H9 (cell line): ENCODE measurements at regions not wholly inside any gene's neighbourhood (a gene's known extent, or its start where the extent isn't known, plus 50 kb on each side); places are given as distances from the start of the nearest gene placed in this dataset.

Experiments
- DNase-seq: peaks from one replicate; pipeline ENCODE4 v3.0.0-alpha.2; 2017
- H2AFZ ChIP-seq: one replicate; pipeline ENCODE4 v1.6.1; 2013; ENCODE audit warnings: mild to moderate bottlenecking, low read length, control low read depth, moderate library complexity
- H2AK5ac ChIP-seq: 2 replicates; pipeline ENCODE4 v1.6.1; 2013; ENCODE audit warnings: low read length, control low read depth, mixed read lengths; ENCODE audit not compliant: insufficient read length
- H2BK120ac ChIP-seq: one replicate; pipeline ENCODE4 v1.6.1; 2013; ENCODE audit warnings: low read depth, mild to moderate bottlenecking, low read length, control low read depth, inconsistent platforms; ENCODE audit not compliant: poor library complexity, severe bottlenecking
- H2BK12ac ChIP-seq: 2 replicates; pipeline ENCODE4 v1.6.1; 2013; ENCODE audit warnings: low read length, control low read depth, mixed read lengths, low read depth; ENCODE audit not compliant: insufficient read length
- H2BK15ac ChIP-seq: 2 replicates; pipeline ENCODE4 v1.6.1; 2013; ENCODE audit warnings: low read depth, low read length, control low read depth
- H2BK20ac ChIP-seq: one replicate; pipeline ENCODE4 v1.6.1; 2013; ENCODE audit warnings: low read depth, mild to moderate bottlenecking, low read length, control low read depth, inconsistent platforms; ENCODE audit not compliant: poor library complexity, severe bottlenecking
- H2BK5ac ChIP-seq: 2 replicates; pipeline ENCODE4 v1.6.1; 2013; ENCODE audit warnings: low read length, control low read depth, mixed read lengths; ENCODE audit not compliant: insufficient read length
- H3K14ac ChIP-seq: 2 replicates; pipeline ENCODE4 v1.6.1; 2013; ENCODE audit warnings: low read length, control low read depth; ENCODE audit not compliant: insufficient read depth
- H3K18ac ChIP-seq: 2 replicates; pipeline ENCODE4 v1.6.1; 2013; ENCODE audit warnings: low read depth, mild to moderate bottlenecking, mixed read lengths, low read length, control low read depth; ENCODE audit not compliant: insufficient read length
- H3K23ac ChIP-seq: 2 replicates; pipeline ENCODE4 v1.6.1; 2013; ENCODE audit warnings: low read length, control low read depth, mixed read lengths, low read depth; ENCODE audit not compliant: insufficient read length
- H3K23me2 ChIP-seq: 2 replicates; pipeline ENCODE4 v1.6.1; 2013; ENCODE audit warnings: low read depth, mild to moderate bottlenecking, mixed read lengths, low read length, control low read depth; ENCODE audit not compliant: insufficient read length, poor library complexity, severe bottlenecking
- H3K27ac ChIP-seq: 2 replicates; pipeline ENCODE4 v1.5.1; 2013; ENCODE audit warnings: low read length, control low read depth, mixed read lengths, low read depth; ENCODE audit not compliant: insufficient read length
- H3K27me3 ChIP-seq: 2 replicates; pipeline ENCODE4 v1.6.1; 2013; ENCODE audit warnings: low read length, control low read depth, inconsistent platforms; ENCODE audit not compliant: insufficient read depth
- H3K4ac ChIP-seq: 2 replicates; pipeline ENCODE4 v1.6.1; 2013; ENCODE audit warnings: low read depth, mild to moderate bottlenecking, control low read depth, inconsistent platforms, low read length, moderate library complexity
- H3K4me1 ChIP-seq: 2 replicates; pipeline ENCODE4 v1.6.1; 2013; ENCODE audit warnings: low read length, control low read depth, inconsistent platforms; ENCODE audit not compliant: insufficient read depth
- H3K4me2 ChIP-seq: 2 replicates; pipeline ENCODE4 v1.6.1; 2013; ENCODE audit warnings: low read length, control low read depth, mixed read lengths; ENCODE audit not compliant: insufficient read length, insufficient read depth
- H3K56ac ChIP-seq: 2 replicates; pipeline ENCODE4 v1.6.1; 2013; ENCODE audit warnings: low read depth, mild to moderate bottlenecking, mixed read lengths, low read length, control low read depth; ENCODE audit not compliant: insufficient read length
- H3K79me1 ChIP-seq: 2 replicates; pipeline ENCODE4 v1.6.1; 2013; ENCODE audit warnings: low read depth, mild to moderate bottlenecking, moderate library complexity, low read length, control low read depth, inconsistent platforms; ENCODE audit not compliant: insufficient read depth, poor library complexity, severe bottlenecking
- H3K79me2 ChIP-seq: 2 replicates; pipeline ENCODE4 v1.6.1; 2013; ENCODE audit warnings: low read length, control low read depth, inconsistent platforms; ENCODE audit not compliant: insufficient read depth
- H3K9ac ChIP-seq: 2 replicates; pipeline ENCODE4 v1.6.1; 2013; ENCODE audit warnings: low read length, control low read depth, mixed read lengths; ENCODE audit not compliant: insufficient read length; ENCODE audit errors: extremely low read depth
- H3K9me3 ChIP-seq: one replicate; pipeline ENCODE4 v1.6.1; 2013; ENCODE audit warnings: low read depth, low read length, inconsistent platforms; ENCODE audit not compliant: control insufficient read depth
- H3T11ph ChIP-seq: one replicate; pipeline ENCODE4 v1.6.1; 2013; ENCODE audit warnings: mild to moderate bottlenecking, low read length, control low read depth, inconsistent platforms
- H4K20me1 ChIP-seq: one replicate; pipeline ENCODE4 v1.6.1; 2013; ENCODE audit not compliant: control insufficient read depth, insufficient read length, insufficient read depth
- H4K5ac ChIP-seq: 2 replicates; pipeline ENCODE4 v1.6.1; 2013; ENCODE audit warnings: low read depth, mild to moderate bottlenecking, mixed read lengths, low read length, control low read depth; ENCODE audit not compliant: insufficient read length
- H4K8ac ChIP-seq: replicated peaks from 2 replicates; pipeline ENCODE4 v1.6.1; 2013; ENCODE audit warnings: low read length, control low read depth, mixed read lengths, low read depth; ENCODE audit not compliant: insufficient read length
- H4K91ac ChIP-seq: 2 replicates; pipeline ENCODE4 v1.6.1; 2013; ENCODE audit warnings: low read depth, mild to moderate bottlenecking, moderate library complexity, mixed read lengths, low read length, control low read depth; ENCODE audit not compliant: insufficient read length
- H3K27ac Mint-ChIP-seq, 3 experiments: 2 replicates in 2 of 3; 3 replicates in 1 of 3; pipeline ENCODE4 v1.8.0; 2020 to 2021; ENCODE audit warnings: mixed read lengths in 3 of 3, mild to moderate bottlenecking in 1 of 3, moderate library complexity in 1 of 3
- H3K27me3 Mint-ChIP-seq: 2 replicates; pipeline ENCODE4 v1.8.0; 2021; ENCODE audit warnings: low read depth, mild to moderate bottlenecking, moderate library complexity, mixed read lengths
- H3K36me3 Mint-ChIP-seq, 3 experiments: 2 replicates in 2 of 3; 3 replicates in 1 of 3; pipeline ENCODE4 v1.8.0; 2020 to 2021; ENCODE audit warnings: low read depth in 3 of 3, mixed read lengths in 3 of 3; ENCODE audit not compliant: insufficient read depth in 1 of 3
- H3K4me1 Mint-ChIP-seq, 2 experiments: 2 replicates each; pipeline ENCODE4 v1.8.0; 2020; ENCODE audit warnings: mixed read lengths in 2 of 2
- H3K4me3 Mint-ChIP-seq, 2 experiments: 2 replicates in 1 of 2; 3 replicates in 1 of 2; pipeline ENCODE4 v1.8.0; 2020 to 2021; ENCODE audit warnings: mild to moderate bottlenecking in 2 of 2, mixed read lengths in 2 of 2, moderate library complexity in 1 of 2
- H3K9me3 Mint-ChIP-seq, 2 experiments: 2 replicates in 1 of 2; 3 replicates in 1 of 2; pipeline ENCODE4 v1.8.0; 2020; ENCODE audit warnings: mild to moderate bottlenecking in 2 of 2, mixed read lengths in 2 of 2, moderate library complexity in 1 of 2
- WGBS: extraction: QIAGEN DNeasy Blood & Tissue Kit; methylation state at CpG from one replicate; pipeline ENCODE4 v1.1.7; 2013; ENCODE audit warnings: missing lambda C conversion rate, low lambda C conversion rate, mixed read lengths; ENCODE audit not compliant: insufficient read length; ENCODE audit errors: extremely low coverage; 5-methylcytosine and 5-hydroxymethylcytosine counted together
- TF ChIP-seq, protein P1 (sequence below): fragments of 200-600 bp; sonication (generic); conservative IDR thresholded peaks from 3 replicates; pipeline ENCODE4 v1.8.0; 2021; ENCODE audit warnings: antibody characterized with exemption, mild to moderate bottlenecking

DNA sequence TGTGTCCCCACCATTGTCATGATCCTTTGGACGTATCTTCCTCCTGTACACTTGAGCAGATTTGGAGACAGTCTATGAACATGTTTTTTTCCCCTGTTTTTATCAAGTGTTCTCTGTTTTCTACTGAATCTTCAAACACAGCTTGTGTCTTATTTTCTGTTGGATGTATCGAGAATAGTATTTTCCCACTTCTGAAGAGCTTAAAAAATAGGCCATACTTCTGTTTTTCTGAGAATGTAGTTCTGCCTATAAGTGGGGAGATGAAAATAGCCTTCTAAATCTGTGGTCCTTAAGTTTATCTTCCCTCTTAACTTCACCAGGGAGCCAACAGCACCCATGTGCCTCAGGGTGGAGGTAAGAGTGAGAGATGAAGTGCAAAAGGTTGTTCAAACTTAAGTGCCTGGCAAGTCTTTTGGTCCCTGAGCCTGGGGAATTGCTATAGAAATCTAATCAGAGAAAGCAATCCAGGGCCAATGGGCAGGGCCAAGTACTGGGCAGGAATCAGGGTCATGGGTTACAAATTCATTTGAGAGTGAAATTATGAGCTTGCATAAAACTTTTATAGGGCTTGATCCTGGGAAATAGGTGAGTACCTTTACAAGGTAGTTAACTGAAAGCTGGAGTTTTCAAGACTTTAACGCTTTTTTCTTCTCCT is 58.9 kb downstream of the ARF6 start:
- Histone ChIP-seq H2BK15ac (no peak overlapping the region; the same call in 1 of the 2 replicates), H2AFZ (no peak overlapping the region), H3K4me1 (no peaks in the 10 kb centered on the region), H2BK20ac (no peak overlapping the region), H3K9me3 (no peaks in the 10 kb centered on the region), H3K27ac (no peak overlapping the region), H4K5ac (no peak overlapping the region), H3T11ph (no peak overlapping the region), H3K9ac (no peak overlapping the region), H3K23ac (no peak overlapping the region), H3K56ac (no peak overlapping the region), H3K79me2 (no peaks in the 10 kb centered on the region), H3K4me2 (no peak overlapping the region), H3K4ac (no peak overlapping the region), H4K91ac (no peak overlapping the region), H3K23me2 (no peaks in the 10 kb centered on the region), H2BK12ac (no peak overlapping the region), H2BK120ac (no peak overlapping the region), H3K27me3 (no peaks in the 10 kb centered on the region), H3K18ac (no peak overlapping the region), H3K79me1 (no peaks in the 10 kb centered on the region), H2AK5ac (no peak overlapping the region), H4K20me1 (no peaks in the 10 kb centered on the region), H3K14ac (no peak overlapping the region), H2BK5ac (no peak overlapping the region), H4K8ac (no peak overlapping the region)
- Mint-ChIP-seq H3K9me3 (no peaks in the 10 kb centered on the region), H3K4me3 (no peak overlapping the region), H3K27me3 (peaks cover 4% of the 10 kb centered on the region; the same call in 1 of the 2 replicates), H3K36me3 (no peaks in the 10 kb centered on the region), H3K27ac (no peak overlapping the region), H3K4me1 (no peaks in the 10 kb centered on the region)
- no CpG with 5 or more reads among the region's 3 CpGs for WGBS
- no peak for DNase-seq
- TF ChIP-seq, protein P1, sequence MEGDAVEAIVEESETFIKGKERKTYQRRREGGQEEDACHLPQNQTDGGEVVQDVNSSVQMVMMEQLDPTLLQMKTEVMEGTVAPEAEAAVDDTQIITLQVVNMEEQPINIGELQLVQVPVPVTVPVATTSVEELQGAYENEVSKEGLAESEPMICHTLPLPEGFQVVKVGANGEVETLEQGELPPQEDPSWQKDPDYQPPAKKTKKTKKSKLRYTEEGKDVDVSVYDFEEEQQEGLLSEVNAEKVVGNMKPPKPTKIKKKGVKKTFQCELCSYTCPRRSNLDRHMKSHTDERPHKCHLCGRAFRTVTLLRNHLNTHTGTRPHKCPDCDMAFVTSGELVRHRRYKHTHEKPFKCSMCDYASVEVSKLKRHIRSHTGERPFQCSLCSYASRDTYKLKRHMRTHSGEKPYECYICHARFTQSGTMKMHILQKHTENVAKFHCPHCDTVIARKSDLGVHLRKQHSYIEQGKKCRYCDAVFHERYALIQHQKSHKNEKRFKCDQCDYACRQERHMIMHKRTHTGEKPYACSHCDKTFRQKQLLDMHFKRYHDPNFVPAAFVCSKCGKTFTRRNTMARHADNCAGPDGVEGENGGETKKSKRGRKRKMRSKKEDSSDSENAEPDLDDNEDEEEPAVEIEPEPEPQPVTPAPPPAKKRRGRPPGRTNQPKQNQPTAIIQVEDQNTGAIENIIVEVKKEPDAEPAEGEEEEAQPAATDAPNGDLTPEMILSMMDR: no peak
